Heart right ventricle (tissue), 16 donors: ENCODE measurements at regions not wholly inside any gene's neighbourhood (a gene's known extent, or its start where the extent isn't known, plus 50 kb on each side); places are given as distances from the start of the nearest gene placed in this dataset.
A peak's percentile ranks its signal among the peaks of the same experiment; 100 is the strongest.

Source experiments
- ATAC-seq, 8 donors: fragments of 200-7000 bp; cut with Tn5 transposase; one replicate each; pipeline ENCODE4 v1.9.1; 2020; ENCODE audit warnings: mild to moderate bottlenecking in 8 of 8, moderate library complexity in 8 of 8, moderate number of reproducible peaks in 1 of 8
- DNase-seq, 2 donors: peaks; one replicate each; pipeline ENCODE4 v3.0.0-alpha.2; 2020
- H3K27ac ChIP-seq, 10 donors: fragments of 200-600 bp; sonication (generic) in 2 of 10; one replicate each; pipeline versions ENCODE4 v1.5.0 to v1.8.0; 2020 to 2022; ENCODE audit warnings: mild to moderate bottlenecking in 3 of 10
- H3K27me3 ChIP-seq, 7 donors: fragments of 200-600 bp; one replicate each; pipeline ENCODE4 v1.8.0; 2021 to 2022; ENCODE audit warnings: mild to moderate bottlenecking in 2 of 7
- H3K36me3 ChIP-seq, 9 donors: fragments of 200-600 bp; sonication (generic) in 1 of 9; one replicate each; pipeline versions ENCODE4 v1.5.0 to v1.8.0; 2020 to 2022; ENCODE audit warnings: mild to moderate bottlenecking in 2 of 9
- H3K4me1 ChIP-seq, 9 donors: fragments of 200-600 bp; sonication (generic) in 1 of 9; one replicate each; pipeline versions ENCODE4 v1.5.0 to v1.8.0; 2020 to 2022; ENCODE audit warnings: mild to moderate bottlenecking in 4 of 9
- H3K4me3 ChIP-seq, 10 donors: fragments of 200-600 bp; sonication (generic) in 2 of 10; one replicate each; pipeline versions ENCODE4 v1.5.0 to v1.8.0; 2020 to 2022; ENCODE audit warnings: mild to moderate bottlenecking in 7 of 10, moderate library complexity in 2 of 10
- H3K9me3 ChIP-seq, 11 donors: fragments of 200-600 bp in 10 of 11; sonication (generic) in 2 of 11; one replicate each; pipeline versions ENCODE4 v1.5.0 to v1.8.0; 2013 to 2022; ENCODE audit warnings: mild to moderate bottlenecking in 2 of 11, control low read depth in 1 of 11, moderate library complexity in 1 of 11
- WGBS, 2 donors: extraction: QIAGEN DNeasy Blood & Tissue Kit; methylation state at CpG; one replicate each; pipeline ENCODE4 v1.1.7; 2013; ENCODE audit warnings: inconsistent platforms in 1 of 2; 5-methylcytosine and 5-hydroxymethylcytosine counted together
- intact Hi-C, 10 donors: fragments of 100-400 bp; cut with DNase I; formaldehyde crosslinking; loops; one replicate each; pipeline versions ENCODE4 v1.11.1 to v1.14.2; 2022
- TF ChIP-seq, protein P1 (sequence below), 9 donors: fragments of 200-600 bp; sonication (generic) in 2 of 9; IDR thresholded peaks; one replicate each; pipeline versions ENCODE4 v1.5.0 to v1.8.0; 2021 to 2022; ENCODE audit warnings: antibody characterized with exemption in 9 of 9, mild to moderate bottlenecking in 5 of 9, moderate library complexity in 1 of 9
- donor health status: Arrhythmogenic right ventricular cardiomyopathy.
- donor health status: ischemic (EF 13 %, LVEDD 7.1; RV severe dilation, severe dysfunction).
- donor health status: healthy with polysubstance abuse.
- donor health status: DM: no; HTN: yes; CAD: no.
- donor health status: DM: no; HTN: no; CAD: no.
- donor health status: ischemic (EF 25% LVEDD 6.9; RV normal size, moderate dysfunction).
- donor health status: ischemic (EF 25% LVEDD 5.7; RV mildly dilated, moderate dysfunction).
- donor health status: healthy.
- donor health status: DM: yes; HTN: yes; CAD: no.
- donor health status: Ischemic cardiomyopathy.
- donor health status: ischemic (EF 35%, LVEDD 5.7; RV mildly dilated, moderate dysfunction).
- donor health status: nonischemic (EF 11% LVEDD 7.7; RV severe dilation, severe dysfunction).
- donor health status: DM: yes; HTN: yes; CAD: no.
- donor health status: PGD.
- donor health status: ischemic (EF 29% LVEDD 5.4; RV normal size, mild dysfunction).
- donor health status: nonischemic (EF 23%, LVEDD 6.1; RV moderate dilation, normal function).

DNA sequence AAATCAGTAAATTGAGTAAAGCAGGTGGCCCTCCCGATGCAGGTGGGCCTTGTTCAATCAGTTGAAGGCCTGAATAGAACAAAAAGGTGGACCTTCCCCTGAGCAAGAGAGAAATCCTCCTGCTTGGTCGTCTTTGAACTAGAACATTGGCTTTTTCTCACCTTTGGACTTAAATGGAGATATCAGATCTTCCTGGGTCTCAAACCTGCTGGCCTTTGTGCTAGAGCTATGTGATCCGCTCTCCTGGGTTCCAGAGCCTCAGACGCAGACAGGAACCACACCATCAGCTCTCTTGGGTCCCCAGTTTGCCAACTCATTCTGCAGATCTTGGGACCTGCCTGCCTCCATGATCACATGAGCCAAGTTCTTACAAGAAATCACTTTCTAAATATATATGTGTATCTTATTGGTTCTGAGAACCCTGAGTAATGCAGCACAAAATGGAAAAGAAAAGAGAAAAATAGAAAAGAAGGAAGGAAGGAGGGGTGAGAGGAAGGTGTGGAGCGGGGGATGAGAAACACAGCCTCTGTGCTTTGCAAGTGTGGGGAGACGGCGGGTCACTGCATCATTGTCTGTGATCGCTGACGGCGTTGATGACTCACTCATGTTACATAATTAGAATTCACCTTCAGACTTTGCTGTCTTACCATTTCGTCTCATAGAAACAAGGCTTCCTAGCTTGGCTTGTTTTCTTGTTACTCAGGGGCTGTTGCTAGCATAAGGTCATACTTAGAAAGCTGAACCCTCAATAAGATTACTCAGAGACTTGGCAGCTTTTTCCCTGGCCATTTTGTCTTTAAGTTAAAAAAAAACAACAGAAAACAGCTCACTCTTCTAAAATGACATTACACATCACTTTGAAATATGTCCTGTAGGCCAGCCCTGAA, 85.7 kb upstream of the NEDD9 start:
- Histone ChIP-seq H3K9me3 (no peaks in the 10 kb centered on the region), H3K4me3 (no peak overlapping the region), H3K27ac (peak overlapping the region in 9 of 10 donors; percentile 12 to 71 (median 57)), H3K27me3 (no peaks in the 10 kb centered on the region), H3K4me1 (peaks cover 0 to 44% (median 17%) of the 10 kb centered on the region in 9 donors), H3K36me3 (no peaks in the 10 kb centered on the region)
- DNase-seq (peak; percentile 29 to 62), ATAC-seq (peak; percentile 65 to 91 (median 78))
- intact Hi-C loops: loop anchor here in 5 of 10 donors (5.0 to 10.0 kb wide), 4 partner anchors 34 to 86 kb away; partner anchors contain the start of gene NEDD9 (in 1 of the 5)
- WGBS, 2 donors: 51 to 57% methylated on average over 11 of the region's 11 CpGs
- TF ChIP-seq, protein P1, sequence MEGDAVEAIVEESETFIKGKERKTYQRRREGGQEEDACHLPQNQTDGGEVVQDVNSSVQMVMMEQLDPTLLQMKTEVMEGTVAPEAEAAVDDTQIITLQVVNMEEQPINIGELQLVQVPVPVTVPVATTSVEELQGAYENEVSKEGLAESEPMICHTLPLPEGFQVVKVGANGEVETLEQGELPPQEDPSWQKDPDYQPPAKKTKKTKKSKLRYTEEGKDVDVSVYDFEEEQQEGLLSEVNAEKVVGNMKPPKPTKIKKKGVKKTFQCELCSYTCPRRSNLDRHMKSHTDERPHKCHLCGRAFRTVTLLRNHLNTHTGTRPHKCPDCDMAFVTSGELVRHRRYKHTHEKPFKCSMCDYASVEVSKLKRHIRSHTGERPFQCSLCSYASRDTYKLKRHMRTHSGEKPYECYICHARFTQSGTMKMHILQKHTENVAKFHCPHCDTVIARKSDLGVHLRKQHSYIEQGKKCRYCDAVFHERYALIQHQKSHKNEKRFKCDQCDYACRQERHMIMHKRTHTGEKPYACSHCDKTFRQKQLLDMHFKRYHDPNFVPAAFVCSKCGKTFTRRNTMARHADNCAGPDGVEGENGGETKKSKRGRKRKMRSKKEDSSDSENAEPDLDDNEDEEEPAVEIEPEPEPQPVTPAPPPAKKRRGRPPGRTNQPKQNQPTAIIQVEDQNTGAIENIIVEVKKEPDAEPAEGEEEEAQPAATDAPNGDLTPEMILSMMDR (IDR thresholded peaks at IDR 0.05): no peak

DNA sequence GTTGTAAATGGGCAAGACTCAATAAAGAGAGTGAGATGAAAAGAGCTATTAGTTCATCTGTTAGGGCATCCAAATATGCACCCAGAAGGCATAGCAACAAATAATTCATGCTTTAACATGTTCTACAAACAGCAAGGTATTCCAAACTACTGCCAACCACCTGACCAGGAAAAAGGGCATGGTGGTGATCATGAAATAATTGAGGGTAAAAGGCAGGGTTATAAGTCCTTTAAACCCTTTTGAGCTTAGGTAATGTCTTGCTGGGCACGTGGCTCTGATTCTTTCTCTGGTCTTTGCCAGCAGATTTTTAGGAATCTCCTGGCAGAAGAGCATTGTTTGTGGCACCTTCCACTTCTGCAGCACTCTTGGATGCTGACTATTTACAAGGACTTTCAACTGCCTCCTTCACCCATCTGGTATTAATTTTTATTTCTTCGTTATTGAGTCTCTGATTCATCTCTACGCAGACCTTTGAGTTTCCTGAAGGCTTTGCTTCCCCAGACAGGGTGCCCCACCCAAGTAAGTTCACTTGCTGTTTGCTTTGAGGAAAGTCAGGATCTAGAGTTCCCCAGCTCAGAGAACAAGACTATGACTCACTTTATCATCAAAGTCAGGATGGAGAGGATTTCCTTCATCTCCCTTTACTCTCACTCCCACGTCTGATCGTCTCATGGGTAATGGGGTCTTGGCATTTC, 83.4 kb upstream of the NEDD9 start:
- 54 to 59% methylated on average over 5 of the region's 5 CpGs for WGBS, 2 donors
- Histone ChIP-seq H3K36me3 (no peaks in the 10 kb centered on the region), H3K9me3 (no peaks in the 10 kb centered on the region), H3K4me1 (peaks cover 0 to 30% (median 17%) of the 10 kb centered on the region in 9 donors), H3K4me3 (no peak overlapping the region), H3K27me3 (no peaks in the 10 kb centered on the region), H3K27ac (peak overlapping the region in 5 of 10 donors; percentile 23 to 59 (median 46))
- peak in 6 of 8 donors; percentile 55 to 86 (median 68) for ATAC-seq
- DNase-seq: peak in 1 of 2 donors; percentile 13
- intact Hi-C loops: loop anchor here in 5 of 10 donors (5.0 to 10.0 kb wide), 4 partner anchors 36 to 84 kb away; partner anchors contain the start of gene NEDD9 (in 1 of the 5)
- TF ChIP-seq, protein P1 (IDR thresholded peaks at IDR 0.05): no peak

DNA sequence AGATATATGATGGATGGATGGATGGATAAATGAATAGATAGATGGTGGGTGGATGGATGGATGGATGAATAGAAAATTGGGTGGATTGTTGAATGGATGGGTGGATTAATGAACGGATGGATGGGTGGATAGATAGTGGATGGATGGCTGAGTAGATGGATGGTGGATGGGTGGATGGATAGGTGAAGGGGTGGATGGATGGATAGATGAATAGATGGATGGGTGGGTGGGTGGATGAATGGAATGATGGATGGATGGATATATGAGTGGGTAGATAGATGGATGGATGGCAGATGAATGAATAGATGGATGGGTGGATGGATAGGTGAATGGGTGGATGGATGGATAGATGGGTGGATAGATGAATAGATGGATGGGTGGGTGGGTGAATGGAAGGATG, 80.7 kb upstream of the NEDD9 start:
- ATAC-seq (no peak), DNase-seq (no peak)
- peaks cover 0 to 24% (median 10%) of the 10 kb centered on the region in 9 donors for H3K4me1 ChIP-seq
- intact Hi-C loops: loop anchor here in 1 of 10 donors (10.0 kb wide), 1 partner anchor 58 kb away; no protein-coding TSS in a partner anchor
- TF ChIP-seq, protein P1 (IDR thresholded peaks at IDR 0.05): no peak
- no peak overlapping the region for H3K4me3 ChIP-seq
- no peaks in the 10 kb centered on the region for H3K36me3 ChIP-seq
- H3K27me3 ChIP-seq: no peaks in the 10 kb centered on the region
- H3K9me3 ChIP-seq: no peaks in the 10 kb centered on the region
- WGBS, 2 donors: 89 to 97% methylated on average over 1 of the region's 1 CpG
- H3K27ac ChIP-seq: no peak overlapping the region

DNA sequence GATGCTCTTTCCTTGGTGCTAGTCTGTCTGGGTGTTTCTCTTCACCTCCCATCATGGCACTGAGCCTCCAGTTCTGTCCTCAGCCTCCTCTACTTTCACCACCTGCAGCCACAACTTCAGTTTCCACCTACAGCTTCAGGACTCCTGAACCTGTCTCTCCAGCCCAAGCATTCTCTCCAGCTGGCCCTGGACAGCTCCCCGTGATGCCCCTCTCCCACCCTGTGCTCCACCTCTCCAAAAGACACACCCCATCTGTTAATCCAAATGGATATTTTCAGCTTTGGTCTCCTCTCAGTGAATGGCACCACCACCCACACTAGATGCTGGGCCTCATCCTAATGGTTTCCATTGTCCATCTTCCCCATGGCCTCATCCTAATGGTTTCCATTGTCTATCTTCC, 79.5 kb upstream of the NEDD9 start:
- Histone ChIP-seq H3K27ac (no peak overlapping the region), H3K36me3 (no peaks in the 10 kb centered on the region), H3K9me3 (no peaks in the 10 kb centered on the region), H3K4me1 (peaks cover 0 to 20% (median 4%) of the 10 kb centered on the region in 9 donors), H3K4me3 (no peak overlapping the region), H3K27me3 (no peaks in the 10 kb centered on the region)
- intact Hi-C loops: loop anchor here in 1 of 10 donors (10.0 kb wide), 1 partner anchor 57 kb away; no protein-coding TSS in a partner anchor
- WGBS, 2 donors: 95 to 100% methylated on average over 1 of the region's 1 CpG
- DNase-seq (no peak), ATAC-seq (no peak)
- TF ChIP-seq, protein P1 (IDR thresholded peaks at IDR 0.05): no peak
